HCT116 (cell line): ENCODE measurements at regions not wholly inside any gene's neighbourhood (a gene's known extent, or its start where the extent isn't known, plus 50 kb on each side); places are given as distances from the start of the nearest gene placed in this dataset.

Experiments
- ATAC-seq: fragments of 200-7000 bp; cut with Tn5 transposase; 2 replicates; pipeline ENCODE4 v1.9.1; 2020; ENCODE audit warnings: mild to moderate bottlenecking, moderate library complexity
- BruUV-seq: library from RNA; stranded (reverse); fragments of 400-500 nt; replicated peaks from 2 replicates; lab custom pipeline; 2021; lab: Mats Ljungman, UMichigan
- CTCF ChIA-PET: fragments of 300-600 bp; sonication (Branson Sonifier 250); formaldehyde crosslinking; loops from one replicate; lab custom pipeline; 2021; ENCODE audit warnings: antibody characterized with exemption; lab: Charles Lee
- POLR2A ChIA-PET: fragments of 300-600, 350-600 bp; sonication (Branson Sonifier 250); formaldehyde crosslinking; loops from one replicate; lab custom pipeline; 2021; ENCODE audit warnings: antibody characterized with exemption; lab: Charles Lee
- RAD21 ChIA-PET, 2 experiments: fragments of 300-600 bp; sonication (Branson Sonifier 250); formaldehyde crosslinking; loops; one replicate each; lab custom pipeline; 2023; ENCODE audit warnings: low total read pairs in 2 of 2; ENCODE audit not compliant: uncharacterized antibody in 2 of 2, unreplicated experiment in 2 of 2, low non-redundant PET in 1 of 2; lab: Charles Lee
- DNase-seq: peaks from one replicate; pipeline ENCODE4 v3.0.0-alpha.2; 2010; ENCODE audit warnings: low read depth, low spot score
- H2AFZ ChIP-seq: fragments of 200-600 bp; shearing (Covaris generic), sonication (generic); 2 replicates; pipeline ENCODE4 v1.6.1; 2017; ENCODE audit warnings: low read depth, mixed run types, mixed read lengths, antibody characterized with exemption, low read length; ENCODE audit not compliant: poor library complexity, severe bottlenecking
- H3K27ac ChIP-seq: 2 replicates; pipeline ENCODE4 v1.5.1; 2012; ENCODE audit warnings: low read depth, low read length
- H3K27me3 ChIP-seq: fragments of 200-600 bp; sonication (generic); 2 replicates; pipeline ENCODE4 v1.6.1; 2016; ENCODE audit warnings: mixed run types, low read length, mixed read lengths; ENCODE audit not compliant: insufficient read depth
- H3K36me3 ChIP-seq, 2 experiments: fragments of 200-500 bp in 1 of 2; fragments of 200-600 bp in 1 of 2; sonication (Bioruptor generic) in 1 of 2; sonication (generic) in 1 of 2; 2 replicates each; pipeline versions ENCODE4 v1.5.1 to v1.6.1; 2014 to 2016; ENCODE audit warnings: low read length in 2 of 2, inconsistent platforms in 1 of 2, mixed read lengths in 1 of 2, mixed run types in 1 of 2; ENCODE audit not compliant: insufficient read depth in 2 of 2, control insufficient read depth in 1 of 2
- H3K4me1 ChIP-seq, 2 experiments: fragments of 200-600 bp in 1 of 2; sonication (generic) in 1 of 2; 2 replicates each; pipeline versions ENCODE4 v1.5.1 to v1.6.1; 2012 to 2017; ENCODE audit warnings: low read length in 2 of 2, inconsistent platforms in 1 of 2, mild to moderate bottlenecking in 1 of 2, mixed read lengths in 1 of 2, mixed run types in 1 of 2, moderate library complexity in 1 of 2; ENCODE audit not compliant: insufficient read depth in 2 of 2, control insufficient read depth in 1 of 2
- H3K4me2 ChIP-seq: fragments of 200-600 bp; sonication (generic); 2 replicates; pipeline ENCODE4 v1.6.1; 2017; ENCODE audit warnings: mixed run types, low read length, mixed read lengths
- H3K4me3 ChIP-seq, 2 experiments: fragments of 200-600 bp in 1 of 2; sonication (generic) in 1 of 2; replicated peaks in 1 of 2; 2 replicates each; pipeline ENCODE4 v1.5.1; 2011 to 2016; ENCODE audit warnings: low read length in 2 of 2, control low read depth in 1 of 2, low read depth in 1 of 2, mild to moderate bottlenecking in 1 of 2, mixed read lengths in 1 of 2, mixed run types in 1 of 2
- H3K79me2 ChIP-seq: fragments of 200-600 bp; sonication (generic); 2 replicates; pipeline ENCODE4 v1.6.1; 2017; ENCODE audit warnings: mild to moderate bottlenecking, mixed run types, low read length, moderate library complexity, mixed read lengths; ENCODE audit not compliant: insufficient read depth
- H3K9ac ChIP-seq: fragments of 200-600 bp; sonication (generic); 2 replicates; pipeline ENCODE4 v1.6.1; 2016; ENCODE audit warnings: low read length, mixed read lengths
- H3K9me2 ChIP-seq: fragments of 200-600 bp; sonication (generic), shearing (Covaris generic); 2 replicates; pipeline ENCODE4 v1.6.1; 2017; ENCODE audit warnings: mixed run types, mild to moderate bottlenecking, moderate library complexity; ENCODE audit not compliant: insufficient read depth
- H3K9me3 ChIP-seq, 2 experiments: fragments of 200-500 bp in 1 of 2; fragments of 200-600 bp in 1 of 2; sonication (Bioruptor generic) in 1 of 2; sonication (generic) in 1 of 2; 2 replicates each; pipeline ENCODE4 v1.6.1; 2014 to 2017; ENCODE audit warnings: low read length in 2 of 2, mixed read lengths in 2 of 2, inconsistent platforms in 1 of 2, low read depth in 1 of 2, mild to moderate bottlenecking in 1 of 2, mixed run types in 1 of 2, moderate library complexity in 1 of 2; ENCODE audit not compliant: control insufficient read depth in 1 of 2, insufficient read depth in 1 of 2
- H4K20me1 ChIP-seq: fragments of 200-600 bp; sonication (generic), shearing (Covaris generic); 2 replicates; pipeline ENCODE4 v1.6.1; 2017; ENCODE audit warnings: mixed run types, mild to moderate bottlenecking, moderate library complexity; ENCODE audit not compliant: insufficient read depth
- CBX3 ChIP-seq: IDR thresholded peaks from 2 replicates; pipeline ENCODE4 v1.6.1; 2012; ENCODE audit warnings: low read depth
- CEBPB ChIP-seq: IDR thresholded peaks from 2 replicates; pipeline ENCODE4 v1.6.1; 2012; ENCODE audit warnings: low read depth
- EZH2 ChIP-seq: fragments of 200-600 bp; sonication (generic); IDR thresholded peaks from 2 replicates; pipeline ENCODE4 v1.6.1; 2017; ENCODE audit warnings: antibody characterized with exemption, mixed run types
- EZH2phosphoT487 ChIP-seq: fragments of 200-600 bp; IDR thresholded peaks from 2 replicates; pipeline ENCODE4 v1.6.1; 2018; ENCODE audit warnings: antibody characterized with exemption, borderline replicate concordance
- FOSL1 ChIP-seq: IDR thresholded peaks from 2 replicates; pipeline ENCODE4 v1.6.1; 2012; ENCODE audit warnings: low read depth
- JUND ChIP-seq: IDR thresholded peaks from 2 replicates; pipeline ENCODE4 v1.6.1; 2012
- POLR2A ChIP-seq: IDR thresholded peaks from 2 replicates; pipeline ENCODE4 v1.7.0; 2011; ENCODE audit warnings: borderline replicate concordance; ENCODE audit not compliant: insufficient read depth, insufficient read length; ENCODE audit errors: extremely low read depth
- POLR2AphosphoS5 ChIP-seq: IDR thresholded peaks from 2 replicates; pipeline ENCODE4 v1.6.1; 2011; ENCODE audit warnings: mild to moderate bottlenecking, low read depth, low read length, moderate library complexity
- SIN3A ChIP-seq: IDR thresholded peaks from 2 replicates; pipeline ENCODE4 v1.6.1; 2012; ENCODE audit warnings: low read depth
- TCF7L2 ChIP-seq: IDR thresholded peaks from 2 replicates; pipeline ENCODE4 v1.7.0; 2011; ENCODE audit warnings: borderline replicate concordance, inconsistent platforms; ENCODE audit not compliant: insufficient read depth, insufficient read length; ENCODE audit errors: extremely low read depth
- intact Hi-C: fragments of 100-400 bp; cut with micrococcal nuclease; formaldehyde crosslinking; loops from 2 replicates; pipeline ENCODE4 v1.10.0; 2022
- TF ChIP-seq, protein P1 (sequence below), 3 experiments: fragments of 200-600 bp in 1 of 3; sonication (generic) in 1 of 3; IDR thresholded peaks in 2 of 3; conservative IDR thresholded peaks in 1 of 3; 2 replicates each; pipeline ENCODE4 v1.5.1; 2012 to 2017; ENCODE audit warnings: low read depth in 2 of 3, low read length in 2 of 3, antibody characterized with exemption in 1 of 3, borderline replicate concordance in 1 of 3, control low read depth in 1 of 3, mild to moderate bottlenecking in 1 of 3, mixed read lengths in 1 of 3, mixed run types in 1 of 3, moderate library complexity in 1 of 3; ENCODE audit not compliant: insufficient read depth in 1 of 3

DNA sequence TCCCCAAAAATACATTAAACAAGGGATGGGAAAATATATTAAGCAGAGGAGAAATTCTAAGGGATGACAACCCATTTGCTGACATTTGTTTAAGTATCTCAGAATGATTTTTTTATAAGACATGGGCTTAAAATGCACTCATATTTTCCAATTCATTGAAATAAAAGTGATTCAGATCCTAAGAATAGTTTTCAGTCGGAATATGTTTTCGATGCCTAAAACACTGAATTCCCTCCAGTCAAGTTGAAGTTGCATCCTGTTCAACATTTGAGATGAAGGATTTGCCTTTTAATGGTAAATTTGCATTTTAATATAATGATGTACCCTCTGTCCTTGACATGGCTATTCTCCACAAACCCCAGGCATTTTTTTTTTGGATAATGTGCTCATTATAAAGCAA lies 79.3 kb downstream of the PTCHD4 start:
- CTCF ChIA-PET = no interaction called here
- Histone ChIP-seq H3K27me3 (no peaks in the 10 kb centered on the region), H3K4me2 (no peak overlapping the region), H3K79me2 (no peaks in the 10 kb centered on the region)
- intact Hi-C loops = no loop called here
- BruUV-seq = no TSS peak
- no peak for TF ChIP-seq FOSL1
- no peak for TF ChIP-seq SIN3A
- TF ChIP-seq JUND = no peak
- no peak for TF ChIP-seq EZH2phosphoT487
- TF ChIP-seq, protein P1, sequence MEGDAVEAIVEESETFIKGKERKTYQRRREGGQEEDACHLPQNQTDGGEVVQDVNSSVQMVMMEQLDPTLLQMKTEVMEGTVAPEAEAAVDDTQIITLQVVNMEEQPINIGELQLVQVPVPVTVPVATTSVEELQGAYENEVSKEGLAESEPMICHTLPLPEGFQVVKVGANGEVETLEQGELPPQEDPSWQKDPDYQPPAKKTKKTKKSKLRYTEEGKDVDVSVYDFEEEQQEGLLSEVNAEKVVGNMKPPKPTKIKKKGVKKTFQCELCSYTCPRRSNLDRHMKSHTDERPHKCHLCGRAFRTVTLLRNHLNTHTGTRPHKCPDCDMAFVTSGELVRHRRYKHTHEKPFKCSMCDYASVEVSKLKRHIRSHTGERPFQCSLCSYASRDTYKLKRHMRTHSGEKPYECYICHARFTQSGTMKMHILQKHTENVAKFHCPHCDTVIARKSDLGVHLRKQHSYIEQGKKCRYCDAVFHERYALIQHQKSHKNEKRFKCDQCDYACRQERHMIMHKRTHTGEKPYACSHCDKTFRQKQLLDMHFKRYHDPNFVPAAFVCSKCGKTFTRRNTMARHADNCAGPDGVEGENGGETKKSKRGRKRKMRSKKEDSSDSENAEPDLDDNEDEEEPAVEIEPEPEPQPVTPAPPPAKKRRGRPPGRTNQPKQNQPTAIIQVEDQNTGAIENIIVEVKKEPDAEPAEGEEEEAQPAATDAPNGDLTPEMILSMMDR (IDR thresholded peaks at IDR 0.05 in 2 of 3, conservative IDR thresholded peaks at IDR 0.05 in 1 of 3; ENCODE audit: borderline replicate concordance in 1 of 3, insufficient read depth in 1 of 3, low read depth in 2 of 3, low read length in 2 of 3) = no peak
- TF ChIP-seq CEBPB = no peak
- no peak for TF ChIP-seq TCF7L2
- TF ChIP-seq EZH2 = no peak
- TF ChIP-seq POLR2AphosphoS5 = no peak
- no peak for TF ChIP-seq POLR2A
- TF ChIP-seq CBX3 = no peak
- TF ChIP-seq, all 23 proteins: peak for 0
- no peaks in the 10 kb centered on the region for H3K9me2 ChIP-seq
- H2AFZ ChIP-seq = no peak overlapping the region
- no peak overlapping the region for H3K9ac ChIP-seq
- H3K36me3 ChIP-seq = no peaks in the 10 kb centered on the region
- H3K4me1 ChIP-seq = no peaks in the 10 kb centered on the region
- no peaks in the 10 kb centered on the region for H4K20me1 ChIP-seq
- no peaks in the 10 kb centered on the region for H3K9me3 ChIP-seq
- ChIA-PET POLR2A (no interaction called here), RAD21 (no interaction called here)
- no peak overlapping the region for H3K27ac ChIP-seq
- no peak for ATAC-seq
- DNase-seq = no peak
- no peak overlapping the region for H3K4me3 ChIP-seq
